ENCODE measurements at regions not wholly inside any gene's neighbourhood (a gene's known extent, or its start where the extent isn't known, plus 50 kb on each side); places are given as distances from the start of the nearest gene placed in this dataset.

DNA sequence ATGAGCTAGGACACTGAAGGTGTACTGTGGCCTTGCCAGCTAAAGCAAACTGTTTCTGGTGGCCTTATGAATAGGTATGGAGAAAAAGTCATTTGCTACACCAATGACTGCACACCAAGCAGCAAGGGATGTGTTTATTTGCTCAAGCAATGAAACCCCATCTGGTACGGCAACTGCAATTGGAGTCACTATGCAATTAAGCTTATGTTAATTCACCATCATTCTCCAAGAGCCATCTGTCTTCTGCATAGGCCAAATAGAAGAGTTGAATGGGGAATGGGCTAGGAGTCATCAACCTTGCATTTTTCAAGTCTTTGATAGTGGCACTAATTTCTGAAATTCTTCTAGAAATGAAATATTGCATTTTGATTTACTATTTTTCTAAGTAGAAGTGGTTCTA is 372.0 kb downstream of the KCNJ3 start:
- no peaks in the 10 kb centered on the region for H3K27me3 ChIP-seq (ENCODE audit: insufficient read depth, low read length, poor library complexity, severe bottlenecking)
- no peaks in the 10 kb centered on the region for H3K9me2 ChIP-seq (replicated peaks; ENCODE audit: low read depth, low read length)
- TF ChIP-seq, protein P1, sequence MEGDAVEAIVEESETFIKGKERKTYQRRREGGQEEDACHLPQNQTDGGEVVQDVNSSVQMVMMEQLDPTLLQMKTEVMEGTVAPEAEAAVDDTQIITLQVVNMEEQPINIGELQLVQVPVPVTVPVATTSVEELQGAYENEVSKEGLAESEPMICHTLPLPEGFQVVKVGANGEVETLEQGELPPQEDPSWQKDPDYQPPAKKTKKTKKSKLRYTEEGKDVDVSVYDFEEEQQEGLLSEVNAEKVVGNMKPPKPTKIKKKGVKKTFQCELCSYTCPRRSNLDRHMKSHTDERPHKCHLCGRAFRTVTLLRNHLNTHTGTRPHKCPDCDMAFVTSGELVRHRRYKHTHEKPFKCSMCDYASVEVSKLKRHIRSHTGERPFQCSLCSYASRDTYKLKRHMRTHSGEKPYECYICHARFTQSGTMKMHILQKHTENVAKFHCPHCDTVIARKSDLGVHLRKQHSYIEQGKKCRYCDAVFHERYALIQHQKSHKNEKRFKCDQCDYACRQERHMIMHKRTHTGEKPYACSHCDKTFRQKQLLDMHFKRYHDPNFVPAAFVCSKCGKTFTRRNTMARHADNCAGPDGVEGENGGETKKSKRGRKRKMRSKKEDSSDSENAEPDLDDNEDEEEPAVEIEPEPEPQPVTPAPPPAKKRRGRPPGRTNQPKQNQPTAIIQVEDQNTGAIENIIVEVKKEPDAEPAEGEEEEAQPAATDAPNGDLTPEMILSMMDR (conservative IDR thresholded peaks at IDR 0.05; ENCODE audit: low read length) = no peak
- no peak for TF ChIP-seq EZH2phosphoT487 (IDR thresholded peaks at IDR 0.05; ENCODE audit: borderline replicate concordance)
- no peak overlapping the region for H3K9ac ChIP-seq (ENCODE audit: low read depth, low read length, poor library complexity, severe bottlenecking)
- no peaks in the 10 kb centered on the region for H3K9me3 ChIP-seq (ENCODE audit: insufficient read depth, low read depth, low read length)
- no peak overlapping the region for H2AFZ ChIP-seq (ENCODE audit: low read length)
- no peak overlapping the region for H3K4me3 ChIP-seq (ENCODE audit: low read length, poor library complexity, severe bottlenecking)
- no peaks in the 10 kb centered on the region for H3K4me1 ChIP-seq (ENCODE audit: insufficient read depth, low read length, poor library complexity, severe bottlenecking)
- H3K36me3 ChIP-seq (ENCODE audit: insufficient read depth, low read length) = no peaks in the 10 kb centered on the region
- no peak overlapping the region for H3K4me2 ChIP-seq (ENCODE audit: low read depth, low read length, poor library complexity, severe bottlenecking)
- H4K20me1 ChIP-seq (ENCODE audit: insufficient read depth, low read length, poor library complexity, severe bottlenecking) = no peaks in the 10 kb centered on the region
- H3F3A ChIP-seq (ENCODE audit: low read depth) = no peaks in the 10 kb centered on the region
- no peaks in the 10 kb centered on the region for H3K79me2 ChIP-seq (ENCODE audit: insufficient read depth, low read length)

DNA sequence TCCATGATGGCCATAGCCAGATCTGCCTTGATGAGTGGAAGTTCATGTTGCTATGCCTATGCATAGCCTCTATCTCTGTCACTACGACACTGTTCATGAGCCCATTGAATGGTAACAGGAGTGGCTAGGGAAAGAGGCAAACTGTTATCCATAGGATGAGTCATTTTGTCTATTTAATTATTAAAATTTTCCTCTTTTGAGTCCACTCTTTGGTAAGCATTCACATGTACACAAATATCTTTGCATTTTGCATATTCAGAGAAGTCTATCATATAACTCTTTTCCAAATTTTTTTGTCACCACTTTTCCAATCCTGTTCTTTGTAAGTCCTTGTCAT is 364.4 kb downstream of the KCNJ3 start:
- Histone ChIP-seq H3K4me1 (ENCODE audit: insufficient read depth, low read length, poor library complexity, severe bottlenecking) (no peaks in the 10 kb centered on the region), H3K9me2 (replicated peaks; ENCODE audit: low read depth, low read length) (no peaks in the 10 kb centered on the region), H3K79me2 (ENCODE audit: insufficient read depth, low read length) (no peaks in the 10 kb centered on the region), H3F3A (ENCODE audit: low read depth) (no peaks in the 10 kb centered on the region), H2AFZ (ENCODE audit: low read length) (no peak overlapping the region), H3K36me3 (ENCODE audit: insufficient read depth, low read length) (no peaks in the 10 kb centered on the region), H3K9ac (ENCODE audit: low read depth, low read length, poor library complexity, severe bottlenecking) (no peak overlapping the region), H3K27me3 (ENCODE audit: insufficient read depth, low read length, poor library complexity, severe bottlenecking) (no peaks in the 10 kb centered on the region), H3K4me3 (ENCODE audit: low read length, poor library complexity, severe bottlenecking) (no peak overlapping the region), H3K4me2 (ENCODE audit: low read depth, low read length, poor library complexity, severe bottlenecking) (no peak overlapping the region), H4K20me1 (ENCODE audit: insufficient read depth, low read length, poor library complexity, severe bottlenecking) (no peaks in the 10 kb centered on the region), H3K9me3 (ENCODE audit: insufficient read depth, low read depth, low read length) (no peaks in the 10 kb centered on the region)
- TF ChIP-seq, protein P1 (conservative IDR thresholded peaks at IDR 0.05; ENCODE audit: low read length) = no peak
- no peak for TF ChIP-seq EZH2phosphoT487 (IDR thresholded peaks at IDR 0.05; ENCODE audit: borderline replicate concordance)

DNA sequence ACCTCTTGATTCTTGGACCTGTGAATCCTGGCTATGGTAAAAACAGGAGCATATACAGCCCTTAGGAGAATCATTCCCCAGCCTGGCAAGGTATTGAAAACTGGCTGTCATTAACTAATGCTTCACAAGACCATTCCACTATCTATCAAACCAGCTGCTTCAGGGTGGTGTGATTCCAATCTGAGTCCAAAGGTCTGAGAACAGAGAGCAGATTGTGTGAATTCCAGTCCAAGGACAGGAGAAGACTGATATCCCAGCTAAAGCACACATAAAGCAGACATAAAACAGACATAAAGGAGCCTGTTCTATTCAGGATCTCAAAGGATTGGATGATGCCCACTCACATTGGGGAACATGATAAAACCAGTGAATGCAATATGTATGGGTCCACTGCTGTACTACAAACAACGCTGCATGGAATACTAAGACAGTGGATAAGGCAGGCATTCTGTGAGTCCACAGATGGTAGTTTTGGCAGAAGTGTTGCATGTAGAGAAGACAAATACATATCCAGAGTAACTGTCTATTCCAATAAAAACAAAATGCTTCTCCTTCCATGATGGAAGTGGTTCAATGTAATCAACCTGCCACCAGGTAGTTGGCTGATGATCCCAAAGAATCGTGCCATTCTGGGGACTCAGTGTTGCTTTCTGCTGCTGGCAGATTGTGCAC is 363.9 kb downstream of the KCNJ3 start:
- Histone ChIP-seq H3K9me2 (replicated peaks; ENCODE audit: low read depth, low read length) (no peaks in the 10 kb centered on the region), H3K4me3 (ENCODE audit: low read length, poor library complexity, severe bottlenecking) (no peak overlapping the region), H3K36me3 (ENCODE audit: insufficient read depth, low read length) (no peaks in the 10 kb centered on the region), H3K9me3 (ENCODE audit: insufficient read depth, low read depth, low read length) (no peaks in the 10 kb centered on the region), H3K9ac (ENCODE audit: low read depth, low read length, poor library complexity, severe bottlenecking) (no peak overlapping the region), H3K79me2 (ENCODE audit: insufficient read depth, low read length) (no peaks in the 10 kb centered on the region), H3K4me1 (ENCODE audit: insufficient read depth, low read length, poor library complexity, severe bottlenecking) (no peaks in the 10 kb centered on the region), H4K20me1 (ENCODE audit: insufficient read depth, low read length, poor library complexity, severe bottlenecking) (no peaks in the 10 kb centered on the region), H3K27me3 (ENCODE audit: insufficient read depth, low read length, poor library complexity, severe bottlenecking) (no peaks in the 10 kb centered on the region), H3F3A (ENCODE audit: low read depth) (no peaks in the 10 kb centered on the region), H3K4me2 (ENCODE audit: low read depth, low read length, poor library complexity, severe bottlenecking) (no peak overlapping the region), H2AFZ (ENCODE audit: low read length) (no peak overlapping the region)
- TF ChIP-seq EZH2phosphoT487 (IDR thresholded peaks at IDR 0.05; ENCODE audit: borderline replicate concordance) = no peak
- TF ChIP-seq, protein P1 (conservative IDR thresholded peaks at IDR 0.05; ENCODE audit: low read length) = no peak
